OCI-LY1 (cell line): ENCODE measurements at regions not wholly inside any gene's neighbourhood (a gene's known extent, or its start where the extent isn't known, plus 50 kb on each side); places are given as distances from the start of the nearest gene placed in this dataset.

Source experiments
- H2AFZ ChIP-seq: fragments of 200-600 bp; sonication (generic), shearing (Covaris generic); 2 replicates; pipeline ENCODE4 v1.6.0; 2014; ENCODE audit warnings: antibody characterized with exemption, mild to moderate bottlenecking, low read length
- H3F3A ChIP-seq: fragments of 200-600 bp; sonication (generic), shearing (Covaris generic); 2 replicates; pipeline ENCODE4 v1.6.0; 2014; ENCODE audit warnings: mild to moderate bottlenecking, antibody characterized with exemption, low read length, moderate library complexity; ENCODE audit not compliant: insufficient read depth
- H3K27ac ChIP-seq: fragments of 200-600 bp; sonication (generic); 2 replicates; pipeline ENCODE4 v1.5.1; 2014; ENCODE audit warnings: low read length, mixed run types, mild to moderate bottlenecking, low read depth; ENCODE audit not compliant: poor library complexity, severe bottlenecking
- H3K27me3 ChIP-seq: fragments of 200-600 bp; sonication (generic); 2 replicates; pipeline ENCODE4 v1.6.0; 2014; ENCODE audit warnings: antibody characterized with exemption, mild to moderate bottlenecking, low read length, moderate library complexity; ENCODE audit not compliant: insufficient read depth
- H3K36me3 ChIP-seq: fragments of 200-600 bp; sonication (generic); 2 replicates; pipeline ENCODE4 v1.6.1; 2014; ENCODE audit warnings: mild to moderate bottlenecking, antibody characterized with exemption, low read length, moderate library complexity, mixed read lengths; ENCODE audit not compliant: insufficient read depth
- H3K4me1 ChIP-seq: fragments of 200-600 bp; sonication (generic); 2 replicates; pipeline ENCODE4 v1.5.1; 2014; ENCODE audit warnings: mild to moderate bottlenecking, low read length, moderate library complexity; ENCODE audit not compliant: insufficient read depth, severe bottlenecking
- H3K4me2 ChIP-seq: fragments of 200-600 bp; sonication (generic), shearing (Covaris generic); 2 replicates; pipeline ENCODE4 v1.6.1; 2014; ENCODE audit warnings: low read length
- H3K4me3 ChIP-seq: fragments of 200-600 bp; sonication (generic); 2 replicates; pipeline ENCODE4 v1.5.1; 2014; ENCODE audit warnings: low read length, low read depth, mild to moderate bottlenecking, mixed read lengths; ENCODE audit not compliant: poor library complexity, severe bottlenecking
- H3K79me2 ChIP-seq: fragments of 200-600 bp; shearing (Covaris generic); 2 replicates; pipeline ENCODE4 v1.6.1; 2016; ENCODE audit warnings: mixed run types, low read length, mixed read lengths; ENCODE audit not compliant: insufficient read depth
- H3K9ac ChIP-seq: fragments of 200-600 bp; sonication (generic), shearing (Covaris generic); 2 replicates; pipeline ENCODE4 v1.6.1; 2014; ENCODE audit warnings: mild to moderate bottlenecking, low read length, mixed read lengths
- H3K9me2 ChIP-seq: fragments of 200-600 bp; sonication (generic), shearing (Covaris generic); 2 replicates; pipeline ENCODE4 v1.6.1; 2014; ENCODE audit warnings: low read depth, mild to moderate bottlenecking, low read length, mixed read lengths
- H3K9me3 ChIP-seq: fragments of 200-600 bp; shearing (Covaris generic); 2 replicates; pipeline ENCODE4 v1.6.1; 2014; ENCODE audit warnings: low read length, mixed read lengths
- H4K20me1 ChIP-seq: fragments of 200-600 bp; sonication (generic), shearing (Covaris generic); 2 replicates; pipeline ENCODE4 v1.6.0; 2016; ENCODE audit warnings: mild to moderate bottlenecking, low read length; ENCODE audit not compliant: insufficient read depth
- CTCF ChIP-seq: fragments of 200-600 bp; sonication (generic), shearing (Covaris generic); IDR thresholded peaks from 2 replicates; pipeline ENCODE4 v1.5.1; 2017; ENCODE audit warnings: mild to moderate bottlenecking, antibody characterized with exemption, low read length, moderate library complexity, mixed read lengths
- EZH2 ChIP-seq: fragments of 200-600 bp; sonication (generic), shearing (Covaris generic); IDR thresholded peaks from 2 replicates; pipeline ENCODE4 v1.8.0; 2017; ENCODE audit warnings: borderline replicate concordance, mixed run types, mild to moderate bottlenecking, antibody characterized with exemption, low read length, moderate library complexity, mixed read lengths

GRCh38 chr18:10232062-10232461 lies 222.4 kb upstream of the APCDD1 start:
- H2AFZ ChIP-seq: no peak overlapping the region
- no peak overlapping the region for H3K9ac ChIP-seq
- H3K27ac ChIP-seq: no peak overlapping the region
- H3F3A ChIP-seq: no peaks in the 10 kb centered on the region
- H3K79me2 ChIP-seq: no peaks in the 10 kb centered on the region
- H3K9me3 ChIP-seq: no peaks in the 10 kb centered on the region
- H3K9me2 ChIP-seq: no peaks in the 10 kb centered on the region
- TF ChIP-seq EZH2 (no peak), CTCF (no peak)
- no peaks in the 10 kb centered on the region for H4K20me1 ChIP-seq
- H3K36me3 ChIP-seq: no peaks in the 10 kb centered on the region
- H3K4me1 ChIP-seq: no peaks in the 10 kb centered on the region
- H3K4me3 ChIP-seq: no peak overlapping the region
- H3K4me2 ChIP-seq: no peak overlapping the region
- H3K27me3 ChIP-seq: no peaks in the 10 kb centered on the region

DNA sequence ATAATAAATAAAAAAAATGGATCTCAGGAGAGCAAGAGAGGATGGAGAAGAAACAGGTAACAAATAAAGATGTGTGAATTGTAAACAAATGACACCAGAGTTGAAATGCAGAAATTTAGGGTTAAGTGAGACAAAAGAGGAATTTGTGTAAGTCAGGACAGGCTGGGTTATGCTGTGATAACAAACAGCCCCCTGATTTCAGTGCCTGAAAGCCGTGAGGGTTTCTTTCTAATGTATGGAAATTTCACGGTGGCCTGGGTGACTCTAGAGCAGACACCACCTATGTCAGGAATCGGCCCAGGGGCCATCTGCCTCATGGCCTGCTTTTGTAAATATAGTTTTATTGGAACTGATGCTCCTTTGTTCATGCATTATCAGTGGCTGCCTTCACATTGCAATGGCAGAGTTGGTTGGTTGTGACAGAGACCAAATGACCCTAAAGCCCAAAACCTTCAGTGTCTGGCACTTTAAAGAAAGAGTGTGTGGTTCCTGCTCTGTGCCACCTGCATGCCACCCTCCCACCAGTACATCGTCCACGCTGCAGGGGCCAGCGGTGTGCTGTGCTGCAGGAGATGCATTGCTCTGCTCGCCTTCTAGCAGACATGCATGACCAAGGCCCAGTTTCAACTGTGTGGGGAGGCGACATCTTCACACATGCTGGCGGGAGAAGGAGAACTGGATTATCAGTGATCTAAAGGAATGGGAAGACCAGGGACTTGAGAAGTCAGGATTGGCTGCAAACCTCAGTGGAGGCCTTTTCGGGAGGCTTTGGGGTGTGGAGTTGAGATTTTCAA lies 221.2 kb upstream of the APCDD1 start:
- Histone ChIP-seq H3K4me2 (no peak overlapping the region), H3K4me1 (no peaks in the 10 kb centered on the region), H3F3A (no peaks in the 10 kb centered on the region)

DNA sequence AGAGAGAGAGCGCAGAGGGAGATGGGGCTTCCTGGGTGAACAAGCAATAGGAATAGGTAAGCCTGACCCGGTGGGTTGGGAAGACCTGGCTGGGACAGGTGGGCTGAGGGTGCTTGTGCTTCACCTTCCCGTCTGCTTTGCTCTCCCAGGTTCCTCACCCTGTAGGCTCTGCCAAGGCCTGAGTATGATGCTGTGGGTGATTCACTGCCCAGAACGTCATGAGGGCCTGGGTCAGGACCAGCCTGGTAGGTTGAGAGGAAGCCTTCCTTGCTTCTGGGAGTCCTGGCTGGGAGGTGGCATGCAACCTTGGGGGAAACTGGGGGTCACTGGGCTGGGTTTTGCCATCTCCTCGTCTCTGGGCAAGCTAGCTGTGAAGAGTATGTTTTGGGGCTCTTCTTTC lies 220.2 kb upstream of the APCDD1 start:
- Histone ChIP-seq H3K36me3 (no peaks in the 10 kb centered on the region), H4K20me1 (no peaks in the 10 kb centered on the region), H3K4me2 (no peak overlapping the region), H2AFZ (no peak overlapping the region), H3K4me1 (no peaks in the 10 kb centered on the region), H3K27me3 (no peaks in the 10 kb centered on the region), H3K27ac (no peak overlapping the region), H3F3A (no peaks in the 10 kb centered on the region), H3K9ac (no peak overlapping the region), H3K9me2 (no peaks in the 10 kb centered on the region), H3K79me2 (no peaks in the 10 kb centered on the region), H3K9me3 (no peaks in the 10 kb centered on the region), H3K4me3 (no peak overlapping the region)
- TF ChIP-seq CTCF (no peak), EZH2 (no peak)

More for the DNA sequence above, 221.2 kb upstream of the APCDD1 start:
- Histone ChIP-seq H3K27me3 (no peaks in the 10 kb centered on the region), H3K9ac (no peak overlapping the region), H3K9me2 (no peaks in the 10 kb centered on the region), H4K20me1 (no peaks in the 10 kb centered on the region), H3K79me2 (no peaks in the 10 kb centered on the region), H3K36me3 (no peaks in the 10 kb centered on the region), H3K4me3 (no peak overlapping the region), H2AFZ (no peak overlapping the region), H3K27ac (no peak overlapping the region), H3K9me3 (no peaks in the 10 kb centered on the region)
- no peak for TF ChIP-seq EZH2
- TF ChIP-seq CTCF: no peak
